Stimulated activated CD8-positive, alpha-beta memory T cell treated with anti-CD3 and anti-CD28 coated beads, Interleukin-4, amount 100 ng/mL, for 24 hours (primary cell): ENCODE measurements at regions not wholly inside any gene's neighbourhood (a gene's known extent, or its start where the extent isn't known, plus 50 kb on each side); places are given as distances from the start of the nearest gene placed in this dataset.

Source experiments
- DNase-seq: peaks from one replicate; pipeline ENCODE4 v3.0.0-alpha.2; 2020; ENCODE audit warnings: low read depth

DNA sequence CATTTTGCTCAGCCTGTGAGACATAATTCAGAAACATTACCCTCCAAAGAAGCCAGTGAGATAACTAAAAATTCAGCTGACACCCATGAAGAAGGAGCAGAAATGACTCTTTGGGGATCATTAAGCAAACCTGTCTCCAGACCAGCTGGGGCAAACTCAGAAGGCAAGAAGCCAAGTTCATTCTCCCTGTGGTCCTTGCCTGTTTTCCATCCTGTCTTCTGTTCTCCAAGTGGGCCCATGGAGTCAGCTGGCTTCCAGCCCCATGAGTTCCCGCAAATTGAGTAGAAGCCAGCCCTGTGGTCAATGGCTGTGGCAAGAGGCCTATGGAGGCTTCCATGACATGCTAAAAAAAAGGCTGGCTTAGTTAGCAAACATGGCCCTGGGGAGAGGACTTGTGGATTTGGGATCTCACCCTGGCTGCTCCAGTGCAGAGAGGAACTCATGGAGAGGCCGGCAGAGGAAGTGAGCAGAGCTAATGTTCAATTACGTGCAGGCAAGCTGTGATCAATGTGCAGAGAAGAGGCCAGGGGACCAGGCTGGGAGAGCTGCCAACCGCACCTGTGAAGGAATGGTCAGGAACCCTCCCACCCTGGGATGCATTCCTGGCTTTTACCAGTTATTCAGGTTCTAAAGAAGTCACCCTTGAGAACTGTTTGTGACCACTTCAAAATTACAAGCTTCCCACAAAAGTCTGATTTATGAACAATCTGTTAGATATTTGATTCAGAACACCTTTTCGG, 229.1 kb downstream of the TSHZ3 start:
- DNase-seq = no peak

DNA sequence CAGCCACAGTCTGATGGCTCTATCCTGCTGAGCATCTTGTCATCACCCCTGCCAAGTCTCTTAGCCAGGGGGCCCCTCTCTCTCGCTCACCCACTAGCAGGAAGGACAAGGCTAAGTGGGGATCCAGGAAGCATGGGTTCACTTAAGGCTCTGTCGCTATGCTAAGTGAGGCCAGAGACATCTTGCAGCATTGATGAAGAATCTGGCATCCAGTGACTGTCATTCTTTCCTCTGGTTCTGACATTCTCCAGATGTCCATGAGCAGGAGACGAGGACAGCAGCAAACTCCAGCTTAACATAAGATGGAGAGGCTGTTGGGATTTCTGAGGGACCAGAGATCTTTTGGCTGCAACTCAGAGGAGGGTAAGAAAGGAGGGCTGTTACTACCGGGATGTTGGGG, 230.2 kb downstream of the TSHZ3 start:
- DNase-seq = no peak

GRCh38 chr19:31118287-31118955, 230.8 kb downstream of the TSHZ3 start:
- DNase-seq = no peak

DNA sequence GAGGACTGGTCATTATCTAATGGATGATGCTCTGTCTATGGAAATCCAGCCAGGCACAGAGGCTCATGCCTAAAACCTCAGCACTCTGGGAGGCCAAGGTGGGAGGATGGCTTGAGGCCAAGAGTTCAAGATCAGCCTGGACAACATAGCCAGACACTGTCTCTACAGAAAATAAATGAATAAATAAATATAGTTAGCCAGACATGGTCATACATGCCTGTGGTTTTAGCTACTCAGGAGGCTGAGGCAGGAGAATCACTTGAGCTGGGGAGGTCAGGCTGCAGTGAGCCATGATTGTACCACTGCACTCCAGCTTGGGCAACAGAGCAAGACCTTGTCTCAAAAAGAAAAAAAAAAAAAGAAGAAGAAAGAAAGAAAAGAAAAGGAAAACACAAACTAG, 234.7 kb downstream of the TSHZ3 start:
- no peak for DNase-seq

DNA sequence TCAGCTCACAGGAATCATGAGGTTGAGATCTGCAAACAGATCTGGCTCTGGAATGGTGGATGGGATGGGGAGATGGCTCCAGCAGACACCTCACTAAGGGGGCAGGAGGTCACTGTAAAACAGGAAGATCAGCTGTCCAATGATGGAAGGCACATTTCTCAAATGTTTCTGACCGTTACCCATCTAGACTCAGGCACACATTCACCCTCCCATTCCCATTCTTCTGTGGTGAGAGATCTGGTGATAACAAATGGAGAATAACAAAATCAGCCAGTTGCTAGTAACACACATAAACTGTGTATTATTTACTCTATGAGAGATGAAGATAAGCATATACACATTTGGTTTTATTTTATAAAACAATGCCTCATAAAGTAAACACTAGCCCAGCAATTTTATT, 235.9 kb downstream of the TSHZ3 start:
- DNase-seq = no peak

GRCh38 chr19:31112158-31112557, 237.1 kb downstream of the TSHZ3 start:
- DNase-seq = no peak

DNA sequence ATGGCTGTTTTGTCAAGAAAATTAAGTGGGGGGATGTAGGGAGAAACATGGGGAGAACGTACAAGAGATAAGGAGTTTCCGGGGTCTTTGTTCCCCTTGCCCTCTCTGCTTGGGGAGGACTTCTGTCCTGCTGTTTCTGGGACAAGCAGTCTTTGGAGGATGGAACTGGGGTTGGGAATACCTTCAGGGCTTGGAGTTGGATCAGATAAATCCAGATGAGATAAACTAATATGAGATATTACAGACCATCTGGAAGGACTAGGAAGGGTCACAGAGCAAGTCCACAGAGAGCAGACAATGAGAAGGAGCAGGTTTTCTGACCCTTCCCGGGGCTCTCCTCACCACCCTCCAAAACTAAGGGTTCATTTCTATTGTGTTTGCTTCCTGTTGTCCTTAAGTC, 237.5 kb downstream of the TSHZ3 start:
- DNase-seq = no peak

DNA sequence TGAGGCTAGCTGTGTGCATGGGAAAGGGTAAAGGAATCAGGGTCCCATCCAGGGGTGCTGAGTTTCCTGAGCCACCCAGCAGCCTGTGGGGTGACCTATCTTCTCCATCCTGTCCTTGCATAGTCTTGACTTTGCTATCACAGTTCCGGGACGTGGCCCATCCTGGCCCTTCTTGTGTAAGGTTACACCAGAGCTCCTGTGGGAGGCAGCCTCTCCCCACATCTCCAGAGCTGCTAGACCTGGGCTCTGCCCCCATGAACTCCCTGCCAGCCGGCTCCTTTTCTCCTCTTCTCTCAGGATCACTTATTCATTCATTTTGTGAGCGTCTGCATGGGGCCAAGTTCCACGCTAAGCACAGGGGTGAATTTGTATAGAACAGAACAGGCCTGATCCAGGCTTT, 238.9 kb downstream of the TSHZ3 start:
- DNase-seq = no peak

- DNase-seq = no peak
Observed at GRCh38 chr19:31109636-31110035, 239.6 kb downstream of the TSHZ3 start.

- DNase-seq = no peak
Observed at GRCh38 chr19:31107096-31107495, 242.1 kb downstream of the TSHZ3 start.

DNA sequence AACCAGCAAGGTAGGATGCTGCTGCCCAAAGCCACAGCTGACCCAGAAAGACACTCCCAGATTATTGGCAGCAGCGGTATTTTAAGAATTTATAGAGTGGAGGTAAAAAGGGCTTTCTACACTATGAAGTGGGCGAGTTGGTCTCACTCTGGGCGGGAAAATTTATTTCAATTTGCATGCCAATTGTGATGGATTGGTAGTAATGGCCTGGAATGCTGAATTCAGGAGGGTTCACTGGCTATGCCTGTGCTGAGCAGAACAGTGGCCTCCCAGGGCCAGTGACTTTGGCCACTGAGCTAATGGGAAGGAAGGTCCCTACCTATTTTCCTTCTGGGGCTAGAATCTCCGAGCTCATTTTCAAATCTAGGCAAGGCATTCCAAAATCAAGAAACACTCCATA, 243.5 kb downstream of the TSHZ3 start:
- no peak for DNase-seq

DNA sequence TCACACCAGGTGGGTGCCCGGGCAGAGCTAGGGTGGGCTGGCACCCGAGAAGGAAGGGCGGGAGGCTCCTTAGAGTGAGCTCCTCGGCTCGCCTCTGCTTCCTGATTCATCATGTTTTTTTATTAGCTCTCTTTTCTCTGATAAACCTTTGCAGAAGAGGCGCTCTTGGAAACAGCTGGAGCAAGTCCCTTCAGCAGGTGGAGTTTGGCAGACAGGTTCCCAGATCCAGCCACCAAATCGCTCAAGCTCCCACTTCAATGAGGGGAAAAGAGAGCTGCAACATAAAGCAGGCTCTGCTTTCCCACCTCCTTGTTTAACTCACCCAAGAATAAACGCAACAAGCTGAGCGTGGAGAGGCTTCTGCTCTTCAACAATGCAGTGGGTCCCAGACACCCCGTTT, 244.8 kb downstream of the TSHZ3 start:
- DNase-seq = no peak

- DNase-seq = no peak
Observed at GRCh38 chr19:31103228-31103627, 246.0 kb downstream of the TSHZ3 start.

DNA sequence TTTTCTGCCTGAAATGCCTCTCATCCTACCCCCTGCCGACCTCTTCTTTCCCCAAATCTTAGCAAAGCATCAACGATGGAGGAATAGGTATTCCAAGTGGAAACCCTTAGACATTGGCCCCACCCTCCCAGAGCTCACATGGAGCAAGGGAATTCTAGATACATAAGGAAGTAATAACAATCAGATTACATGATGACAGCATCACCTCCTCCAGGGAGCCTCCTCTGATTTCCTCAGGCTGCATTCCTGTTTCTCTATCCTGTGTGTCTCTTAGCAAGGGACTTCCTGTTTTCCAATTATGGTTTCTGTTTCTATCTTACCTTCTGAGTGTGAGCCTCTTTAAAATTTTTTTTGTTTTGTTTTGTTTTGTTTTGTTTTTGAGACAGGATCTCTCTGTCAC, 246.6 kb downstream of the TSHZ3 start:
- DNase-seq = no peak

DNA sequence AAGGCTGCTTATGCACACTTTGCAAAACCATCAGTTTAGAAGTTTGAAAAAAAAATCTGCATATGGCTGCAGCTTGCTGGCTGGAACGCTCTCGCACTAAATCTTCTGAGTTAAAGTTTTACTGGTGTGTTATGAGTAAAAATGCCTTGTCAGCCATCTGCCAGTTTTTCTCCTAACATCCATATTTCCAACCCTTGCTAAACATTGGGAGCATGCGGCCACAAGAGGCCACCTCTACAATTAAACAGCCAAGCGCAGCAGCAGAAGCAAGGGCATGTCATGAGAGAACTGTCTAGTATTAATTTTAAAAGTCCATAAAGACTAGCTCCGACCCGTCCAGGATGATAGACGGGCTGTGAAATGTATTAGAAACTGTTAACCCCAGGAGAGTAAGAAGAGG, 248.3 kb downstream of the TSHZ3 start:
- DNase-seq = no peak

DNA sequence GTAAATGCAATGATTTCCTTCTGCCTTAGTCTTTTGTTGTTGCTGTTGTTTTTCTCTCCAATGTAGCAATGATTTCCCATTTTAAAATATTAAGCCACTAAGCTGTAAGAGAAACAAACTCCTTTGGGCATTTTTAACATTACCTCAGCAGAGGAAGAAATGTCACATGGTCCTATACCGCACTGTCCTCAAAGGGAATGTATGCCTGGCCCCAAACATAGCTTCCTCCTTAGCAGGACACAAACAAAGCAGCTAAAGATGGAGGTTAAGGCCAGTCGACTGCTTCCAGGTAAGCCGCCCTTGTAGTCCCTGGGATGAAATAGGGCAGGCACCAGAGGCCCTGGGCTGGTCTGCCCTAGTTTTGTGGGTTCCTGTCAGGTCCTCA, 249.0 kb downstream of the TSHZ3 start:
- DNase-seq = no peak

GRCh38 chr19:31099515-31100205, 249.6 kb downstream of the TSHZ3 start:
- no peak for DNase-seq

DNA sequence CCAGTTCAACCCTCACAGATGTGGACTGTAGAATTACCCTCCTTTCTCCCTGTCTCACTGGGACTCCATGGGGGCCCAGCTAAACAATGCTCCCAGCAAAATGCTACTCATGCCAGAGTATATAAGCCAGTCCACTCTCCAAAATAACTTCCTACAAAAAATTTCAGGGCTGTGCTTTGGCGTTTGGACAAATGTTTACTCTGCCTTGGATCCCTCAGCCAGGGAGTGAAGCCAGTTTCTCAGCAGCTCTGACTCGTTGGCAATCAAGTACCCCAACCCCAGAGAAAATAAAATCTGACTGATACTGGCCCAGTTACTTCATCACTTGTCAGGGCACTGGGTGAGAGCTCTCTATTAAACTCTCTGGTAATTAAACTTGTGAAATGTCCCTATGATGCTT, 250.4 kb downstream of the TSHZ3 start:
- DNase-seq = no peak

- no peak for DNase-seq
Observed at GRCh38 chr19:31096935-31097545, 252.2 kb downstream of the TSHZ3 start.

DNA sequence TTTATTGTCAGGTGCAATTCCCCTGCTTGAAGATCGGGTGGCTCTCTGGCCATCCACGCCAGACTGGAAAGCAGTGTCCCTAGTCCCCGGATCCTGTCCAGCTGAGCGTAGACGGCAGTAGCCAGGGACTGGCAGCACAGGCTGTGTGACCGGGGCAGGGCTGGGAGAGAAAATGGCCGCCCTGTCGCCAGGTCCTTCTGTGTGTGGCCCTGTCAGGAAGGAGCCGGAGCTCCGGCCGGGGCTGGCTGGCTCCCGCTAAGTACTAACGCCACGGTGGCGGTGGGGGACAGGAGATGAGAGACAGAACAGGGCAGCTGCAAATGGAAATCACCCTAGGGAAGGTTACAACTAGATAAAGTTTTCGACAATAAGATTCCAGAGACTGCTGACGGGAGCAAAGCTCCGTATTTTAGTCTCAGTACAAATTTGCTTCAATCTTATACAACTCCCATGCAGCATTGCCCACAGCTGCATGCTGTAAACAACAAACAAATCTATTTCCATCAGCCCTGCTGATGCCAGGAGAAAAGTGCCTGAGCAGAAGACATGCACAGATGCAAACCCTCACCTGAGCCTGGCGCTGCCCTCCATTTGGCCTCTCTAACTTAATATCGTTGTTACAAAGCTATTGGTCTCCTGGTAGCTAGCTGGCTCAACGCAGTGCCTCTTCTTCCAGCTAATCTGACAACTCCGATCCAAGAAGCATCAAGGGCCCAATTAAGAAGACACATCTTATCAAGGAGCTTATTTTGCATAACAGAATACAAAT, 253.0 kb downstream of the TSHZ3 start:
- DNase-seq = no peak

DNA sequence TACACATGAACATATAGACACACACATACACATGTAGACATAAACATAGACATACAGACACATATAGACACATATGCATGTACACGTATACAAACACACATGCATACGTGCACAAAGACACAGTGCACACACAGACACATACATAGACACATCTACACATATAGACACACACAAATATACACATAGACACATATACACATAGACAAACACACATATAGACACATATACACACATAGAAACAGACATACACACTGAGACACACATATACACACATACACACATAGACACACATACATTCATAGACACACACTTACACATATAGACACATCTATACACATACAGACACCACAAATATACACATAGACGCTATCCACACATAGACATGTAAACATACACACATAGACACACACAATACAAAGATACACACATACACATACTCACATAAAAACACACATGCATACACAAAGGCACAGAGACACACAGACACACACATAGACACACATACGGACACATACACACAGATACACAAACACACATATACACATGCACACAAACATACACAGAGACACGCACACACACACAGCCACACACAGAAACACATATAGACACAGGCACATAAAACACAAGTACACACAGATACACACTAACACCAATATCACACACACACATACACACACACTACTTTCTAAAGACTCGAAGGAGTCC, 254.0 kb downstream of the TSHZ3 start:
- DNase-seq = no peak

DNA sequence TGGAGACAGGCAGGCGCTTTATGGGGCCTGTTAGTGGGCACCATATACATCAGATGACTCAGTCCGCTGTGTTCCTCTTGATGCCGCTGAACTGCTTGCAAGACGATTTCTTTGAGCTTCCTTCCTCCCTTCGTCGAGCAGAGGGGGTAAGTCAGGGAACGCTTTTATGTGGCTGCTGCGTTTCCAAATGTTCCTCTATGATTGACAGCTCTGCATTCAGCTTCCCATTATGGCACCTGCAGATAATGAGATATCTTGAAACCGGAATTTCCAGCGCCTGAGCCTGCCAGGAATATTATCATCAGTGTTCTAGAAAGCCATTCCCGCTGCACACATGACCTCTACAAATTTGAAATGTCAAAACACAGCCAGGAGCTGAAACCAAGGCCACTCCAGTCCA, 257.0 kb downstream of the TSHZ3 start:
- no peak for DNase-seq
